Erythroblast (primary cell): ENCODE measurements at regions not wholly inside any gene's neighbourhood (a gene's known extent, or its start where the extent isn't known, plus 50 kb on each side); places are given as distances from the start of the nearest gene placed in this dataset.

Experiments
- DNase-seq, 2 experiments: peaks; one replicate each; lab custom pipeline; 2025; lab: John Stamatoyannopoulos, UW
- GATA1 ChIP-seq: IDR thresholded peaks from 2 replicates; pipeline ENCODE4 v1.6.1; 2011; ENCODE audit warnings: low read depth, mild to moderate bottlenecking, control low read depth, low read length, moderate library complexity
- POLR2A ChIP-seq: IDR thresholded peaks from 2 replicates; pipeline ENCODE4 v1.6.1; 2011; ENCODE audit warnings: mild to moderate bottlenecking, low read length

DNA sequence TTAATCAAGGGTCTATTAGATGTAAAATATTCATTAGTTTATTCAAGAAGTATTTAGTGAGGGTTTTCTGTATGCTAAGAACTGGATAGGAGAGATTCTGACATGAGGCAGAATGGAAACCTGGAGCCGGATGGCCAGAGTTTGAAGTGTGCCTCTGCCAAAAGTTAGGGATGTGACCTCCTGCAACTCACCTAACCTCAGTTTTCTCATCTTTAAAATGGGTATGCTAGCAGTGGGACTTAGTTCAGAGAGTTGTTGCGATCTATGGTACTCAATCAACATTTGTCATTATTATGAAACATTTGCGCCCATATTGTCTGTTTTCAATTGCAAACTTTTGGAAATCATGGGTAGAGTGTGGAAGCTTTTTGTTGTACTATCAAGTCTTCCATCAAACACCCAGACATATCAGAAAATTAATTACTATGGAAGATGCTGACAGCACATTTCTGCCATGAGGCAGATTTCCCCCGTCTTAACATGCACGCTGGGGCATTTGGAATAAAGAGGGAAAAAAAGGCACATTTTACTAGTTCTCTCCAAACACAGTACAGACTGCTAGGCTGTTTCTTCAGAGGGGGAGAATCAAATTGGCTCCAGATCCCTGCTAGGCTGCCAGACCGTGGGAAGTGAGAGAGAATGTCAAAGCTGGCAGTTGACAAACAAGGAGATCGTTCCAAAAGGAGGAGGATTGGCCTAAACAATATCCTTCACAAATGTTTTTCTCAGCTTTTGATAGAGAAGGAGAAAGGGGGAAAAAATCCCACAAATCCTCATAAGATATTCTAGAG, 205.3 kb upstream of the TSHZ2 start:
- TF ChIP-seq GATA1, result no peak
- TF ChIP-seq POLR2A, result no peak
- DNase-seq, result no peak

DNA sequence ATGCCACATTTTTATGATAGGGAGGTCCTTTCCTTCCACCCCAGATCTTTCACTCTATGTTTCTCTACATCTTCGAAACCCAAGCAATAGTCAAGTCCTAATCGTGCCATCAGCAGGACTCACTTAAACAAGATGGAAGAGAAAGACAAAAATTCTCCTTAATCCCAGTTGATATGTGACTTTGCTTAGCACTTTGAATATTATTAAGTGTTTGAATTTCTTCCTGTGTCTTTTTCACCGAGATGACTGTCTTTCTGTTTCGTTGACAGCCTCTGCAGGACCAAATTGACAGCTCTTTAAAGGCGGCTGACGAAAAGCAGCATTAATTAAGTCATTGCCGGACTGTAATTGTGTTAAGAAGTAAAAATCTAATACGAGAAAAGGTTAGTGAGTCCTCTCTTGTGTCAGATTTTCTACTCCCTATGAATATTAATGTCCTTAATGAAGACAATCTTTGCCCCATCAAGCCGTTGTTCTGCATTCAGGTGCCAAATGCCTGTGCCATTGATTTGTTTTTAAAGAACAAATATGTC, 208.8 kb upstream of the TSHZ2 start:
- no peak for TF ChIP-seq POLR2A
- TF ChIP-seq GATA1, result no peak
- no peak for DNase-seq

DNA sequence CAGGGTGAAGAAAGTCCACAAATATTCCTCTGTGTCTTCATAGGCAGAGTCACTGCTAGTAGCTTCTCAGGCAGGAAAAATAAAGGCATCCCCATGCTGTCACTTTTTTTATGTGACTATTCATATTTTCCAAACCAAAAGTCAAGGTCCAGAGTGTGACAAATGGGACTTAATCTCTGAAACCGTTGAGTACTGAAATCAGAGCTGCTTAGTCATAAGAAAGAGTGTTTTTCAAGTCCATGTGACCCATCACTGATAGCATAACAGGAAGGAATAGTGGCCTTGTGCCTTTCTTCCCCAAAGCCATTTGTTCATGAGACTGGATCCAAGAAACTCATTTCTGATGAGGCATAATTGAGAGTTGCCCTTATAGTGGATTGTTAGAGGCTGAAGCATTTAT, 210.3 kb upstream of the TSHZ2 start:
- no peak for DNase-seq
- TF ChIP-seq GATA1, result no peak
- no peak for TF ChIP-seq POLR2A

DNA sequence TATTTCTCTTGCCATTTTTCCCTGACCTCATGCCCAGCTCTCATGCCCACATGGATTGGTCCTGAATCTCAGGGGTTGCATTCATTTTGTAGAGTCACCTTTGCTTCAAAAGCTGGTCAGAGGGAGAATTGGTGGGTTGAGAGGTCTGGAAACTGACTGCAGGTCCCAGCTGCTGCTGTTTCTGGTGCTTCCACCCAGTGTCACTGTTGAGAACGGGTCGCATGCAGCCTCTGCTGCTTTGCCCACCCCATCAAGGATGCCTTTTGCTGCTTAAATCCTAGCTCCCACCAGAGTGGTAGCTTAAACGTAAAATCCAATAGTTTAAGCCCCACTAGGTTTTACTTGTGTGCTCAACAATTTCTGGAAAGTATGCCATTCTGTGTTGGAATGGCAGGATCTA, 211.4 kb upstream of the TSHZ2 start:
- no peak for DNase-seq
- TF ChIP-seq GATA1 (no peak), POLR2A (no peak)

DNA sequence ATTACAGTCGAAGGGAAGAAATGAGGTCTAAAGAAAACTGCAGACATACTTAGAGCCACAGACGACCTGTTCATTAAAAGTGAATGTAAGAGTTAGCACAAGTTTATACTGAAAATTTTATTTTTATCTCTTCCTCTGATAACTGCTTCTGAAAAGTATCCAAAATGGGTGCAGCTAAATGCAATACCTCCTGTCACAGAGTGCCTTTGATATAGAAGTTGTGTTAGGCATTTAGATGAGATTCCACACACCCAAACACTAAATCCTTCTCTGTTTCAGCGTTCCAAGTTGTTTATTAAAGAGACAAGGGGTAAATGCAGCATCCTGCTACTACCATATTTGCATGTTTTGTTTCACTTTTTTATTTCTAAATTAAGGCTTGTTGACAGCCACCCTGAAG, 214.7 kb upstream of the TSHZ2 start:
- DNase-seq, result no peak
- no peak for TF ChIP-seq POLR2A
- TF ChIP-seq GATA1, result no peak

DNA sequence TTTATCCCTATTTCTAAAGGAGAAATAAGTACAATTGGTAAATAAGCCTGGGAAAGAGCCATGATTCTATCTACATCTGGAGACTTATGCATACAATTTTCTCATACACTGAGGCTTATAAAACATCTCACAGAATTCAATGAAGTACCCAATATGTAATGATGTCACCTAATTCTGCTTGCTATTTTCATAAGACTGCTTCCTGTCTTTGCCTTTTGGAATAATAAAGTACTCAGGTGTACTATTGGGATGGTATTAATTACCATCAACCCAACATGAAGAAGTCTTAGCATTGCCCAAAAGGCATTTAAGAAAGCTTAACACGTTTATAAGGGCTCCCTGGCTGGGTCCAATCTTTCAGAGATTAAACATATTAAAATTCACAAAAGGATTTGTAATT, 216.4 kb upstream of the TSHZ2 start:
- no peak for DNase-seq
- no peak for TF ChIP-seq POLR2A
- no peak for TF ChIP-seq GATA1

DNA sequence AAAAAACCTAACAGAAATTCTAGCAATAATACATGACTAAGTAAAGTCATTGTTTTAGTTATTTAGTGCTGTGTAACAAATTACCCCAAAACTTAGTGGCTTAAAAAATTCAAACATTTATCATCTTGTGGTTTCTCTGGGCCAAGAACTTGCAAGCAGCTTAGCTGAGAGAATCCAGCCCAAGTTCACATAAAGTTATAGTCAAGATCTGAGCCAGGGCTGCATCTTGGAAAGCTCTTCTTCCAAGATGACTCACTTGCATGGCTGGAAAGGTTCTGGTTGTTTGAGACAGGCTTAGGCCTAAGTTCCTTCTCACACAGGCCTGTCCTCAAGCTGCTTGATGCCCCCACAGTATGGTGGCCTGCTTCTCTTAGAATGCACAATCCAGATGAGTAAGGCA, 217.8 kb upstream of the TSHZ2 start:
- DNase-seq, result no peak
- TF ChIP-seq GATA1, result no peak
- TF ChIP-seq POLR2A, result no peak

DNA sequence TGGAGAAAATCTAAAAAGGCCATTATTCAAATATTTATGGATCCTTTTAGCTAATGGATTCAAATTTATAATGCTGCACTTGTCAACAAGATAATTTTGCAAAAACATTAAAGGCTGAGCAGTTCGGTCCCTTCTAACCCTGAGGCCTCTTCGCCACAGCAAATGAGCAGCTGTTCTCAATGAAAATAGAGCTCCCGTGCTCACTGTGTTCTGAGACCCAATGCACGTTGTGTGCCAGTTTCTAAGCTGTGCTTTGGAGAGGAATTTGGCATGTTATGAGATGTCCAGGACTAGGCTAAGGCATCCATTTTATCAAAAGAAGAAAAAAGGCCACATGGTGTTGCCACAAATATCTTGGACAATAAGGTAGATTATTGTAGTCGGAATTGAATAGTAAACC, 220.1 kb upstream of the TSHZ2 start:
- no peak for DNase-seq
- TF ChIP-seq POLR2A (no peak), GATA1 (no peak)

DNA sequence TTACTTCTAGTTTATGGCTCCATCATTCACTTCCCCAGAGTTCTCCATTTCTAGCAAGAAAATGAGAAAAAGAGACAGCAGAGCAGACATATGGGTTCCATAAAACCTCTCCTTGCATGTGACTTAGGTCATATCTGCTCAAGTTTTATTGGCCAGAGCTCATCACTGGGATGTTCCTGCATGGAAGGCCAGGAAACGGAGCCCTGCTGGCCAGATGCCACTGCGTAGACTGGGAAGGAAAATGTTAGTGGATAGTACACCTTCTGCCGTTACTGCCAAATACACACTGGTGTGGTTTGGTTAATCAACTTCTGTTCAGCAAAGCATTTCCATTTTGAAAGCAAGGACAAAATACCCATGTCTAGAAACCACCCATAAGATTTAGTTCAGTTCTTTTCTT, 220.6 kb upstream of the TSHZ2 start:
- TF ChIP-seq GATA1 (no peak), POLR2A (no peak)

DNA sequence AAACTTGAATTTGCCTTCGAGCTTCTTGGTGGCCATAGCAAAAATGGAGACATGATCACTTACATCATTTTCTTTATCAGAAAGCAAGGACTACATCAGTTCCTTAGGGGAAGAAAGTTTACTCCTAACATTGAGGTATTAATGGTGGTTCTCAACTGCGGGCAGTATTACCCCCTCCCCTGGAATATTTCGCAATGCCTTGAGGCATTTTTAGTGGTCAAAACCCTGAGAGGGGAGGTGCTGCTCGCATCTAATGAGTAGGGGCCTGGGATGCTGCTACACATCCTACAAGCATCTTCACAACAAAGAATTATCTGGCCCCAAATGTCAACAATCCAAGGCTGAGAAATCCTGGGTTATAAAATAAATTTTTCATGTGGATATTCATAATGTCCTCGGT, 222.2 kb upstream of the TSHZ2 start:
- TF ChIP-seq POLR2A (no peak), GATA1 (no peak)
- DNase-seq, result no peak

More for the DNA sequence above, 220.6 kb upstream of the TSHZ2 start:
- DNase-seq, result no peak

DNA sequence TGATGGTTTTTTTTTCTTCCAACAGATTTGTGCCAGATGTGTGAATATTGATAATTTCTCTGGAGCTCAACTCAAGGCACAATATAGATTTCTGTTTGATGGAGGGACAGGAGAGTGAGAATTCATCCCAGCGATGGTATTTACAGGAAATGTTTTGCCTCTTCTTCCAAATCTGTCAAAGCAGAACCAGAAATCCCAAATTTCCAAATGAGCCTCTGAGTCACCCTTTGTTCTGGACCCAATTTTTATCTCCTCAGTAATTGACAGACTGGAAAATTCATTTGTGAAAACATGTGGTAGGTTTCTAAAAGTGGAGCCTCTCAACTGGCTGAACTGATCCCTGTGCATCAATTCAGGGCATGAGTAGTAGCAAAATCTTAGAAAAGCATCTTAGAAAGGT, 223.2 kb upstream of the TSHZ2 start:
- no peak for DNase-seq
- TF ChIP-seq POLR2A (no peak), GATA1 (no peak)

DNA sequence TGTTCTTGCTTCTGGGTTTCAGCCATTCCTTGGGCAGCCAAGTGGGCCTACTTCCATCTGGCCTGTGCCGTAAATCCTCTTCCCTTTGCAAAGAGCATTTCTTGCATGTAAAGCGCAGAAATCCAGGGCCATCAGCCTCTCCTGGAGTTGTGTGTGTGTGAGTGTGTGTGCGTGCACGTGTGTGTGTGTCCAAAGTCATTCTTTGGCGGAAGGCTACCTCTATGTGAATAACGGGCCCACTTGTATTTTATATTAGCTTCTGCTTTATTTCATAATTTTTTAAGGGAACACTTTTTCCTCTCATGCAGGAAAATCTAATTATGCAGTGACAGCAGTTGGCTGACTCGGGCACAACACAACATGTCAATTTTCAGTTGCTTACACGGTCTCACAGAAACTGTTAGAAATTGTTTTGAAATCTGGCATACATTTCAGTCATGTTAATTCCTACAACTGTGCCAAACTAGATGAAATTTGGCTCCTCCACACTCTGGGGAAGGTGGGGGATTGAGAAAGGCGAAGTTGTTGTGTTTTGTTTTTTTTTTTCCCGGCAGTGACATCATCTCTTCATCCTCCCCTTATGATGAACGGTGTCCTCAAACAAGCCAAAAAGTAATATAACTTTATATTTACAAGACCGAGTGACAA, 223.7 kb upstream of the TSHZ2 start:
- TF ChIP-seq POLR2A (no peak), GATA1 (no peak)
- DNase-seq, result no peak

DNA sequence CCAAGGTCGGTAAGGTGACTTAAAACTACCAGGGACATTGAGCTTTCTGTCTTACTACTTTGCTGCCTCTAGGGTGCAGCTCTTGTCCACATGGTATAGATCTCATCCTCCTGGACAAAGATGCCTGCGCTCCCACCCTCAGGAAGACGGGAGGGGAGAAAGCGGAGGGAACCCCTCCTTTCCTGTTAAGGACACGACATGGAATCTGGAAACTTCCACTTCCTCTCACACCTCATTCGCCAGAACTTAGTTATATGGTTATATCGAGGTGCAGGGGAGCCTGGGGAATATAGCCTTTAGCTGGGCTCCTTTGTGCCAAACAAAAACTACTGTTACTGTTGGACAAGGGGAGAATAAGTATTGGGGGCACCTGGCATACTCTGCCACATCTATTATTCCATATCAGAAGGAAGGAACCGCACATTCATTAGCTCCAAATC, 224.3 kb upstream of the TSHZ2 start:
- DNase-seq, result no peak
- TF ChIP-seq GATA1 (no peak), POLR2A (no peak)

DNA sequence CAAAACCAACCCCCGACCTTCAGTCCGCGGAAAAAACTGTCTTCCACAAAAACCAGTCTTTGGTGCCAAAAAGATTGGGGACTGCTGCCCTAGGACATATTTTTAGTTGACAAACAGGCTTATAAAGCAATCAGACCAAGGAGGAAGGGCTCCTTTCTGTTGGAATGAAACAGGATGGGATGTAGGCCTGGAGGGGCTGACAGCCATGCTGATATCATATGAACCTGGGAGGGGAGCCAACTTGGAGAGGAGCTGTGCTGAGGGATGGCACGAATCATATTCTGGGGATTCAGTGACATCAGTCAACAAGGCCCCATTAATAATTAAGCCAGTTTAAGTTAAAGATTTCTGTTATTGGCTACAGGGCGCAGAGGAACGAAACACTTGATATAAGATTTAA, 225.4 kb upstream of the TSHZ2 start:
- TF ChIP-seq GATA1 (no peak), POLR2A (no peak)
- DNase-seq, result no peak

DNA sequence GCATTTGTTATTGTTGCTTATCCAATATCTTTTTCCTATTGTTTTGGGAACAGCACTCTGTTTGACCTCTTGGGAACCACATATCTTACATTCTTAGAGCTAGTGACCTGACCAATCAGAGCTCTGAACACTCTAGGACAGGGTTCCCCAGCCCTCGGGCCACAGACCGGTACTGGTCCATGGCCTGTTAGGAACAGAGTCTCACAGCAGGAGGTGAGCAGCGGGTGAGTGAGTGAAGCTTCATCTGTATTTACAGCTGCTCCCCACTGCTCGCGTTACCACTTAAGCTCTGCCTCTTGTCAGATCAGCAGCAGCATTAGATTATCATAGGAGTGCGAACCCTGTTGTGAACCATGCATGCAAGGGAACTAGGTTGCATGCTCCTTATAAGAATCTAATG, 226.0 kb upstream of the TSHZ2 start:
- TF ChIP-seq GATA1 (no peak), POLR2A (no peak)
- DNase-seq, result no peak
